T-helper 9 cell (primary cell): ENCODE measurements at regions not wholly inside any gene's neighbourhood (a gene's known extent, or its start where the extent isn't known, plus 50 kb on each side); places are given as distances from the start of the nearest gene placed in this dataset.

ENCODE experiments used
- DNase-seq: peaks from one replicate; pipeline ENCODE4 v3.0.0-alpha.2; 2020

- DNase-seq: no peak
Observed at GRCh38 chr1:98103617-98104285, 182.9 kb upstream of the DPYD start.

DNA sequence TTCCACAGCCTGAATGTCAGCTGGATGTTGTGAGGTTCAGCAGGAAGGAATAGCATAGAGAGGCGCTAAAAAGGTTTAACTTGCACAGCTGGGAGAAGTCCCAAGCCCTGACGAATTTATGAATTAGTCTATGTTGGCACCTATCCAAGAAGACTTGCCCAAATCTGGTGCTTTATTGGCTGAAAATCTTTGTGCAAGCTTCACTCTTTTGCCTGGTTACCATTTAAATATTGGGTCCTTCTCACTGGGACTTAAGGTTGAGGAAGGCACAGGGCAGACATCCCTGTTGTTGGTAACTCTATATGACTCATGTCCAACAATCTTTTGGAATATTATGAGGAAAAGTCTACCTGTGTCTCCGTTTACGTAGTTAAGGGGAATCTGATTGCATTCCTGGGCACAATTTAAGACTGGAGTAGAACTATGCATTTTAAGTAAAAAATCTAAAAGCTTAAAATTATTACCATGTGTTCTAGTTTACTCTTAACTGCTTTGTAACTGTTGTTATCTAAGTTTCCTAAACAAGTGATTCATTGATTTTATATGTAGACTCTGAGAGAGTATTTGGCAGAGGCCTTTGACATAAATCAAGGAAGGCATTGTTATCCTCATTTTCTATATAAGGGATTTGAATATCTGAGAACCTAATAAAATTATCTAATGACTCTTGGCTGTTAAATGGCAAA lies 181.7 kb upstream of the DPYD start:
- DNase-seq: no peak

DNA sequence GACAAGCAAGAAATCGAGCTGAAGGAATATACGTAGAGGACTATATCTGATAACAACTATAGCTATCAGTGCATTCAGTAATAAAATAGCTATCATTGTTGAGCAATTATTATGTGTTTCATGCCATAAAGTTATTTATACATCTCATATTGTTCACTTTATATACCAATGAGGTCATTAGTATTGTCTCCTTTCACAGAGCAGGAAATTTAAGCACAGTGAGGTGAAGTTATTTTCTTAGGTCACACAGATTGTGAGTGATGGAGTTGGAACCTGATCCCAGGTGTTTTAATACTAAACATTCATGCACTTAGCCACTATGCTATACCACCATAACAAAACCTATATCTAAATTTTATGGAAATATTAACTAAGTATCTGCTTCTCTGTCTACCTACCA lies 180.5 kb upstream of the DPYD start:
- DNase-seq: no peak

GRCh38 chr1:98099501-98099900 lies 178.7 kb upstream of the DPYD start:
- no peak for DNase-seq

GRCh38 chr1:98098473-98098872 lies 177.6 kb upstream of the DPYD start:
- DNase-seq: no peak

DNA sequence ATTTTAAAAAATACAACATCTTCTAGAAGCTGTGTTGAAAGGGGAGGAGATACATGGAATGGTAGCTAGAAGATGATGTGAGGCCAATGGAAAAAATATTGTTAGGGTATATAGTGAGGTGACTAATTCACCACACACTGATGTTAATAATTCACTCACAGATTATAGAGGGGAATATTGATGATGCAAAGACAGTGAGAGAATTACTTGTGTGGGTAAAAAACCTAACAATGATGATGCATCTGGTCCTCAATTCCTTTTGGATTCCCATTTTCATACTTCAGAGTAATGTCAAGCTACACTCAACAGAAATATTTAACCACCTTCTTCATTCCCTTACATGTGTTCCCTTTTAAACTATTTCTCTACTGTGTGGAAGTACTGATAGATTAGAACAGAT lies 169.5 kb upstream of the DPYD start:
- DNase-seq: no peak

DNA sequence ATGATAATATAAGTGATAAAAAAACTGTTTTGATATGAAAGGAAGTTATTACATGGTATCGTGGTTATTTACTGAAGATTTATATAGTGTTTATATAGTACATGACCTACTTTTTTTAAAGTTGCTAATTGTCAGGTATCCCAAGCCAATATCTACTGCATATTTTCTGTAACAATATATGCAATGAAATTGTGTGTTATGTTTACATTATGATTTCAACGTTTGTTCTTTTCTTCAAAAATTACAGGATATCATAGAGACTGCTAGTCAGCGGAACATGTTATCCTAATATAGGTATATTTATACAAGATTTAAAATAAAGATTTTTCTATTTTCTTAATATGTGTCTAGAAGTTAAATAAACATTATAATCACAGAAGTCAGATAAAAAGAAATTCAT lies 167.5 kb upstream of the DPYD start:
- DNase-seq: no peak

GRCh38 chr1:98086796-98087441 lies 166.1 kb upstream of the DPYD start:
- DNase-seq: no peak

GRCh38 chr1:98086156-98086555 lies 165.3 kb upstream of the DPYD start:
- no peak for DNase-seq

- DNase-seq: no peak
Observed at GRCh38 chr1:98084188-98084587, 163.4 kb upstream of the DPYD start.

GRCh38 chr1:98081944-98082343 lies 161.1 kb upstream of the DPYD start:
- DNase-seq: no peak

GRCh38 chr1:98078596-98078995 lies 157.8 kb upstream of the DPYD start:
- DNase-seq: no peak

DNA sequence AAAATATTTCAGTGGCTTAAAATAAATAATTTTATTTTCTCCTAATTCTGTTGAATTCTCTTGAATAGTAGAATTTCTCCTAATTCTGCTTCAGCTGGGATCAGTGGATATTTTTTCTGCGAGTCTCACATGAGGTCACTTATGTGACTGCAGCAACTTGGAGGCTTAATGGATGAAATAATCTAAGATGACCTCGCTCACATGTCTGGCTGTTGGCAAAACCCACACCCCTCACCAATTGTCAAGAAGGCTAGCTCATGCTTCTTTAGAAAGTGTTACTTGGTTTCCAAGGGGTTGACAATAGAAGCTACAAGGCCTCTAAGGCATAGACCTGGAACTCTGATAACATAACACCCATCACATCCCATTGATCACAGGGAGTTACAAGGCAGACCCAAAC lies 156.9 kb upstream of the DPYD start:
- DNase-seq: no peak

DNA sequence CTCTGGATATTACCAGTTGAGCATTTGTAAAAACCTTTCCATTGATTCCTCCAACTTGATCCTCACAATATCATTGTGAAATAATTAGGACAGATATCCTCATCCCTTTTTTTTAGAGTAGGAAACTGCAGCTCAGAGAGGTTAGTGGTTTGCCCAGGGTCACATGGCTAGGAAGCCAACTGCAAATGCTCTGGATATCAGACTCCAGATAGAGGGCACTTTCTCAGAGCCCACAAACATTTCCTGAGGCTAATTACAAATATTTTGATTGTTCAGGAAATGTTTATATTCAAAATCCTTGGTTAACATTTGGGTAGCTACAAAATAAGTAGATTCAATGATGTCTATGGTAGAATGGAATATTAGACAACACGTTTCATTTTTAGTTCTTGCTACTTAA lies 154.8 kb upstream of the DPYD start:
- no peak for DNase-seq

DNA sequence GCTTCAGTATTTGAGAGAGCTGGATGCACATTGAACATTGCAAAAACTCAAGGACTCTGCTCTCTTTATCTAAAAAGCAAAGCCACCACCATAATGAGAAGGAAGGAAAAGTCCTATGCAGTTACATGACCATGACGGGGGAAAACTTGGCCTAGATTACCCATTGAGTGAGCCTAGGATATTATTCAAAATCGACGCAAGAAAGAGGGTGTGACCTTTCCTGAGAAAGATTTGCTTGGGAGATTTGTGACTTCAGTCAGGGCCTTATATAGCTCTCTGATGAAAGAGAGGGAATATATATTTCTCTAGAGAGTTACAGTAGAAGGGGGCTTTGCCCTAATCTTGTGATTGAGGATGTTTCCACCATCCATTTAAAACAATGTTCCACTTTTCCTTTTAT lies 153.0 kb upstream of the DPYD start:
- DNase-seq: no peak

GRCh38 chr1:98073106-98073505 lies 152.3 kb upstream of the DPYD start:
- no peak for DNase-seq

- DNase-seq: no peak
Observed at GRCh38 chr1:98072047-98072446, 151.2 kb upstream of the DPYD start.

- no peak for DNase-seq
Observed at GRCh38 chr1:98068016-98068415, 147.2 kb upstream of the DPYD start.

GRCh38 chr1:98066911-98067310 lies 146.1 kb upstream of the DPYD start:
- no peak for DNase-seq

DNA sequence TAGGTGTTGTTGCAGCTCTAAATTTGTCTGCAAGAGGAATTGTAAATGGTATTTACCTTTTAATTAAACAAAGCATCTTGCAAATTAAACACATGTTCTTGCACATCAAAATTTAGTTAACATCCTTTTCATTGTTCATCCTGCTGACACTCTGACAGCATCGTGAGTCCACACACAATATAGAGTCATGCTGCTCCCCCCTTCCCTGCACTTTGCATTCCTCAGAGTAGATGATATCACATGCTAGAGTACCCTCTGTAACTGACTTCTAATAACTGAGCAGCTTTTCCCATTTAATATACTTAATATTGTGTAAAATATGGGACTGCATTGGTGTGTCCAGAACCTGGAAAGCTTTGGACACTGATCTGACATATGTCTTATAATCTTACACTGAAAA lies 138.8 kb upstream of the DPYD start:
- DNase-seq: no peak

DNA sequence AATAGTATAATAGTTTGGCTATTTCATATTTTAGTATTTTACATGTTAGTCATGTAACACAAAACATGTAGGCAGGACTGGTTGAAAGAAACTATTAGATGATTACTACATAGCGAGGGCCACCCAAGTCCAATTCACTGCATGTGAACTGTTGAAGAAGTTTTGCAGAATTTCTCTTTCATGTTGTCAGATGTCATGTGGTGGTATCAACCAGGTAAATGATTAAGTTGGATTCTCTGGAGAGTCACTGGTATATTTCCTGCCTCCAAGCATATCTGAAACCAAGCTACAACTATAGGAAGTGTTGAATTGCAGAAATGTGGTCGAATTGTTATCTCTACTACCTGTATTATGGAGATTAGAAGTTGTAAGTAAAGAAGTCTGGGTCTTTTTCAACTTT lies 137.8 kb upstream of the DPYD start:
- DNase-seq: no peak

- DNase-seq: no peak
Observed at GRCh38 chr1:98057236-98057910, 136.5 kb upstream of the DPYD start.

DNA sequence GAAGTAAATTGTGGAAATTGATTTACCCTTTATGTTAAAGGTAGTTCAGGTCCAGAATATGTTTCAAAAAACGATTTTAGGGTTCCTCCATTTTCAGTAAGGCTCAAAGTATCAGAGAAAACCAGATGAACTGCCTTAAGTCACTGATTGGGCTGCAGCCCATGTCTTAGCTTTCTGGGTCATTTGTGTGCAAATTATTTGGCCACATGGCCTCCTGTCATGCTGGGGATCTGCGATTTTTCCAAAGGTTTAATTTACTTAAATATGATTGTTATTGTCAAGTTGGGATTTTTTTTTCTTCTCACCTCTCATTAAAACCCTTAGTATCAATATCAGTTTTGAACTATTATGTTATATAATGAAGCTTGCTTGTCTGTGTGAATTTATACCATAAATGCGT lies 135.9 kb upstream of the DPYD start:
- DNase-seq: no peak

GRCh38 chr1:98055457-98055856 lies 134.6 kb upstream of the DPYD start:
- DNase-seq: no peak
